ENCODE measurements at regions not wholly inside any gene's neighbourhood (a gene's known extent, or its start where the extent isn't known, plus 50 kb on each side); places are given as distances from the start of the nearest gene placed in this dataset.

DNA sequence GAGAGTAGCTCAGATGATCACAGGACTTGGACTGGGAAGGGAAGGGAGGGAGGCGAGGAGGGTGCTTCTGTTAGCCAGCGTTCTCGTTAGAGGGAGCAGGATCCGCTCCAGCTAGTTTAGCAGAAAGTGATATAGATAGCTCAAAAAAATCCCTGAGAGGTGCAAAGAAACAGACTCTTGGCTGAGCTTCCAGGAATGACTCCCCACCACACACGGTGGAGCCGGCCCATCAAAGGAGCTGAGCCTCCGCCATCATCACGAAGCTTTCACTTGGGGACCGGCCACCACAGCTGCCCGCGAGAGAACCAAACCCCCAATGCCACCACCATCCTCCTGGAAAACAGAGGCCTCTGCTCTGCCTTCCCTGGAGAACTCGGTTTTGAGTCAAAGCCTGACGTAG is 124.6 kb upstream of the BCL2L14 start:
- DNase-seq = no peak

- no peak for DNase-seq
Measured at GRCh38 chr12:11947213-11947612, 123.5 kb upstream of the BCL2L14 start.

GRCh38 chr12:11949738-11950411 is 120.9 kb upstream of the BCL2L14 start:
- no peak for DNase-seq

GRCh38 chr12:11951209-11951608 is 119.5 kb upstream of the BCL2L14 start:
- no peak for DNase-seq

- DNase-seq = no peak
Measured at GRCh38 chr12:11953523-11953922, 117.2 kb upstream of the BCL2L14 start.

DNA sequence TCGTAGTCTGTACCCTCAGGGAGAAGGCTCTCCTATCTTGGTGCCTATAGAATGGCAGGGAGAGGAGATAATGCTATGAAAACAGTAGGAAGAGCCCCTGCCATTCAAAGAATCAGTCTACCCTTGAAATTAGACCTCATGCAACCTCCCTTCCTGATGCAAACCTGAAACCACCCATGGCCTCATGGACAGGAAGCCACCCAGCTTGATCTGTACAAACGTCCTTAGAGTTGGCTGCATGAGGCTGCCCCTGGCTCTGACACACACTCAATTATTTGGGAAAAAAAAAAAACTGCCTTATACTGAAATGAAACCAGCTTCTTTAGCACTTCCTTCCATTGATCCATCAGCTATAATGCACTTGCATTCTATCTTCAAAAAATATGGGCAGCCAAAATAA is 116.6 kb upstream of the BCL2L14 start:
- no peak for DNase-seq

GRCh38 chr12:11958221-11959091 is 112.3 kb upstream of the BCL2L14 start:
- no peak for DNase-seq

DNA sequence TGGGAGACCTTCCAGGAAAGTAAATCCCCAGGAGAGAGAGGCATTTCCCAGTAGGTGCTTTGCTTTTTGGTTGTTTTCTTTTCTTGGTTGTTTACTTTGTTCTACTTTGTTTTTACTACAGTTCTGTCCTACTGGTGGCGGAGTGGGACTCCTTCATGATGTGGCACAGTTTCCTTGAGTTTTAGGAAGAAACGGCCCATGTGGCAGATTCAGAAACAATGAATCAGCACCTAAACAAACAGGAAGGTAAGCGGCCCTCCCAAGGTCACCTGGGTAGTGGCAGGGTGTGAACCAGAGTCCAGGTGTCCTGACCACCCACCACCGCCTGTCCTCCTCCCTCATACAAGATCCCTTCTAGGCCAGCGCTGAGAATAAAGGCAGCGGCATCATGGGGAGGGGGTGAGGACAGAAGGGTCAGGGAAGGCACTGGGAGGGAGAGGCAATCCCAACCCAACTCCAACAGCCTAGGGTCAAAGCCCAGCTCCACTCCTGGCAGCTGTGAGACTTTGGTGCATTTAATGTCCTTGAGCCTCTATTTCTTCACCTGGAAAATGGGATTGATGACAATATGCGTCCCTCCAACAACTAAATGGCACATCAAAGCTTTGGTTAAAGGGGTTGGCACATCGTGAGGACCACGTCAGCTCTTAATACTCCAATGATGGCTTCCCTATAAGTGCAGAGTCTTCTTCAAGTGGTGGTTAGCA is 111.5 kb upstream of the BCL2L14 start:
- DNase-seq = no peak

DNA sequence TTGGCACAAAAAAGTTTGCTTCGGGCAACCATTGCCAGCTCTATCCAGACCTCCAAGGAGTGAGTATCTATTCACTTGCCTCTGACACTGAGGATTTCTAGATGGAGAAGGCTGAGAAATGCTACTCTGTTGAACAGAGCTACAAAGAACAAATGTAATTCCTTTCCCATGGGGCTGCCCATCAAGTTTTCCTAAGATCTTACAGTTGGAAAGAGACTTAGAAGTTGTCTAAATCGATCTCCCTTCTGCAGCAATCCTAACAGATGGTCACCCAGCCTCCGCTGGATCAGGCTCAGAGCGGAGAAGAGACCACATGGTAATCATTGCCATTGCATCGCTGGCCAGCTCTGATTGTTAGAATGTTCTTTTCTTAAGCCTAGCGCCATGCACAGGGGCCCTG is 110.1 kb upstream of the BCL2L14 start:
- no peak for DNase-seq

GRCh38 chr12:11961686-11962085 is 109.1 kb upstream of the BCL2L14 start:
- DNase-seq = no peak

DNA sequence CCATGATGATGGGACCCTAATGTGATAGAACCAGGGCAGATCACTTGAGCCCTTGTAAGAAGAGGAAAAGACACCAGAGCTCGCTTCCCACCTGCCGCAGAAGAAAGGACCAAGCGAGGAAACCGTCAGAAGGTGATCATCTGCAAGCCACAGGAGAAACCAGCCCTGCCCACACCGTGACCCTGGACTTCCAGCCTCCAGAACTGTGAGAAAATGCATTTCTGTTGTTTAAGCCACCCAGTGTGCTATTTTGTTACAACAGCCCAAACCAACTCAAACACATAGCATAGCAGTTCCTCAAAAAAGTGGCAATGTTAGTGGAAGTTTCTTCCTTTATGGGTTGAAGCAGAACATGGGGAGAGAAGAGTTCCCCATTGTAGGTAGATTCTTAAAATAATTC is 107.9 kb upstream of the BCL2L14 start:
- no peak for DNase-seq

DNA sequence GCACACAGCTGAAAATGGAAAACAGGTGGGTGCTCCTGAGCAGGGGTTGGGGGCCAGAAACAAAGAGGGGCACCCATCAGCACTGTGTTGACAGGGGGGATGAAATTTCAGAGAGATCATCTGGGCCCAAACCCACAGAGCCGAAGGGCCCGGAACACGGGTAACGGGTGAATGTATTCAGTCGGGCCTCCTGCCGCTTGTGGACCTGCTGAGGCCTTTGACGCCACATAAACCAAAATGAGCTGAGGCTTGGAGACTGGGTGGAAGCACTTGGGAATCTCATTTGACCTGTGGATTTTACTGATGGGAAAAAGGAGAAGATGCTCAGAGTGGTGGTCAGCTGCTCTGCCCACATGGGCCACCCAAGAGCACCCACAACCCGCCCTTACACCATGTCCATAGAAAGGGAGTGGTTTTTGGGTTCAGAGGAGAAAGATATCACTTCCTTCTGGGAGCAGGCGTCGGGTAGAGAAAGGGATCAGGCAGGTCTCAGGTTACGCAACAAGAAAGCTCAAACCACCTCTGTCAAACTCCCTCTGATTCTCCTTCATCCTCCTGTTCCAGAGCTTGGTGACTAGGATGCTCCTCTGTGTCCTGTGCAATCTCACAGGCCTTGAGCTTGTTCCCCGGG is 106.8 kb upstream of the BCL2L14 start:
- no peak for DNase-seq

DNA sequence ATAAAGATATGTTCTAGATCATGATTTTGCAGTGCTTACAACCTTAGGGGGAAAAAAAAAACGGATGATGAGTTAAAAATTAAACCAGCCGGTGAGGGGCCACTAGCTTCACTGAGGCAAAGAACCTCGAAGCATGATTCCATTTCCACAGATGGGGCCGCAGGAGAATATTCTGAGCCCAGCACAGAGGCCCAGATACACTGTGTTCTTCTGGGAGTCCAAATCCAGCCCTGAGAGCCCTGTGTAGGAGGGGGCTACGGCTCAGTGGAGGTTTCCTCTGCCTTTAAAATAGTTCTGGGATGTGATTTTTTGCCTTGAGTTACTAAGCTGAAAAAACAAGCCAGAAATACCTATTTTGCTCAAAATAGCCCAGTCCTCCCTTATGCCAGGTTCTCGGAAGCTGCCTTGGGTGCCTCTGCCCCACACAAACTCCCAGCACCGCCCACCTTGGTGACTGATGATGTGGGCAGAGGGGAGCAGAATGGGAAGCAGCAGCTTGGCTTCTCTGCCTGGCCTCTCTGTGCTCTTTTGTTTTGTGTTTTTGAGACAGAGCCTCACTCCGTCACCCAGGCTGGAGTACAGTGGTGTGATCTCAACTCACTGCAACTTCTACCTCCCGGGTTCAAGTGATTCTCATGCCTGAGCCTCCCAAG is 105.4 kb upstream of the BCL2L14 start:
- DNase-seq = no peak

DNA sequence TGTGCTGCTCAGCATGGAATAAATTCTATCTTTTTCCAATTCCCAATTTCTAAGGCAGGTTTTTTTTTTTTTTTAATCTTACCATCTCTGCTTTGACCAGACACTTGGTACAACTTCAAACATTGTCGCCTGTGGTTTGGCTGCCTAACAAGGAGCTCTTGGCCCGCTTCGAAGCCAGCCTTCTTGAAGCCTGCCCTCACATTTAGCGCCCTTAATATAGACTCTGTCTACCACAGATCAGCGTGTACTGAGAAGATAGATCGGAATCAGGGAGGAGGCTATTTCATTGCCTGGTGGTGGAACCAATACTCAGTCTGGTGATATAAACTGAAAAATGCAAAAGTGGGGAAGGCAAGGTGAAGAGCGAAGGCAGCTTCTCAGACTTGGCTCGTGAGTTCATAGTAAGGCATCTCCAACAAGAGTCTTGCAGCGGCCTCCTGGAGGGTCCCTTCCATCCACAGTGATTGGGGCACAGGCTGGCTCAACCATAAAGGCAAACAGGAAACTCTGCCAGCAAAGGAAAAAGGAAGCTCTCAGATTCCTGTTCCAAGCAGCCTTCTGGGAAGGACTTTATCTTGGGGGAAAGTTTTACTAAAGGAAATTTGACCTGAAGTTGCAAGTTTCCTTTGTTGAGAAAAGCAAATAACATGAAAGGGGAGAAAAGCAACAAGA is 103.2 kb upstream of the BCL2L14 start:
- DNase-seq = no peak

- no peak for DNase-seq
Measured at GRCh38 chr12:11968048-11968383, 102.7 kb upstream of the BCL2L14 start.

DNA sequence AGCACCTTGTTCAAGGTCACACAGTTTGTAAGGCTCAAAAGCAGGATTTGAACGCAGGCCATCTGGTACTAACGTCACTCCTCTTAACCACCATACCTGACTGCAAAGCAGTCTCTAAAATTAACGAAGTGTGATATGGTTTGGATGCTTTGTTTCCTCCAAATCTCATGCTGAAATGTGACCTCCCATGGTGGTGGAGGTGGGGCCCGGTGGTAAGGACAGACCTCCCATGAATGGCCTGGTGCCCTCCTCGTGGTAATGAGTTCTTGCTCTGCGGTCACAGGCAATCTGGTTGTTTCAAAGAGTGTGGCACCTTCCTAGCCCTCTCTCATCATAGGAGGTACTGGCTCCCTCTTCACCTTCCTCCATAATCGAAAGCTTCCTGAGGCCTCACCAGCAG is 102.2 kb upstream of the BCL2L14 start:
- no peak for DNase-seq

- no peak for DNase-seq
Measured at GRCh38 chr12:11969437-11970154, 101.1 kb upstream of the BCL2L14 start.

- no peak for DNase-seq
Measured at GRCh38 chr12:11970155-11970520, 100.6 kb upstream of the BCL2L14 start.

DNA sequence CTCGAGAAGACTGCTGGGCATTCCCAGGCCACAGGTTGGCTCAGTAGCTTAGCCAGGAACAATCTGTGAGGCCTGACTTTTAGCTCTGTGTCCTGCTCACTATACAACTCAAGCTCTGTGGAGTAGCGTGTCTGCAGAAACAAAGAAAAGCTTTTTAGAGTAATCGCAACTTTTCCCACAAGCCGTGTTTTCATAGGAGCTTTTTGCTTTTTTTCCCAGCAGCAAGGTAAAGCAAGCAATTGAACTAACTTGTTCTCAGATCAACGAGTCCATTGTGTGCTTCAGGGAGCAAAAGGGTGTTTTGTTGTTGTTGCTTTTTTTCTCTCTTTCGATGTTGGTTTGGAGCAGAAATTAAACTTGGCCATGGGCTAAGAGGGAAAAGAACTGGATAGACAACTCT is 97.3 kb upstream of the BCL2L14 start:
- DNase-seq = no peak

GRCh38 chr12:11976005-11976404 is 94.7 kb upstream of the BCL2L14 start:
- DNase-seq = no peak

DNA sequence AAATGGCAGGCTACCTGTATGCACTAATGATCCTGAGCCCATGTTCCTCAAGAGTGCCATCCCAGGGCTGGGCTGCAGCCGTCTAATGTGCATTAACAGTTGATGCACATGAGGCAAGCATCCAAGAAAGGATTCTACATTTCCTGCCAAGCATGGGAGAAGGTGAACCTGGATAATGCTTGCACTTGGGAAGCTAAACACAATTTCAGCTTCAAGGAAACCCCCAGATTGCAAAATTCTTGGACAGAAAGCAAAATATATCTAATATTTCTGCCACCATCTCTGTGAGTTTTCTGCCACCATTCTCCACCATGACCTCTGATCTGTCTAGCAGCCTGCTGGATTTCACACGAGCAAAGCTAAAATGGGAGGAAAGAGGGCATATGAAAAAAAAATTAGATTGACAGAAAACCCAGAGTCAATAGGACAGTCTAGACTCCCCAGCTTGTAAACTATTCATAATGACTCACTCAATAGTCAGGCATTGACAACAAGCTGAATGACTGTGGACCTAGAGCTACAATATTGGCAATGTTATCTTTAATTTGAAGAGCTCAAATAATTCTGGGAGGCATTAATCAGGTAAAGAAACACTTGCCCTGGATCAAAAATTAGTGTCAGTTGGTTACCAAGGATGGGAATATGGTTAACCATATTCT is 91.9 kb upstream of the BCL2L14 start:
- DNase-seq = no peak

All from activated CD4-positive, CD25-positive, alpha-beta regulatory T cell (primary cell).